H1 (cell line): ENCODE measurements at regions not wholly inside any gene's neighbourhood (a gene's known extent, or its start where the extent isn't known, plus 50 kb on each side); places are given as distances from the start of the nearest gene placed in this dataset.

Experiments
- CTCF ChIA-PET: fragments of 300-600 bp; sonication (Branson Sonifier 250); formaldehyde crosslinking; loops from one replicate; lab custom pipeline; 2021; ENCODE audit not compliant: partially characterized antibody; lab: Charles Lee
- POLR2A ChIA-PET: fragments of 300-600 bp; sonication (Branson Sonifier 250); formaldehyde crosslinking; loops from one replicate; lab custom pipeline; 2021; ENCODE audit warnings: inconsistent platforms; ENCODE audit not compliant: partially characterized antibody; lab: Charles Lee
- DNase-seq, 2 experiments: peaks; one replicate each; pipeline versions ENCODE4 v3.0.0 to v3.0.0-alpha.2; 2010 to 2022; ENCODE audit warnings: low spot score in 2 of 2, low read depth in 1 of 2, mixed read lengths in 1 of 2
- FAIRE-seq: peaks from 2 replicates; lab custom pipeline; 2011; peaks lifted over from hg19 to GRCh38; lab: Jason Lieb, UNC
- H2AFZ ChIP-seq: 2 replicates; pipeline ENCODE4 v1.8.1; 2012; ENCODE audit warnings: low read length, inconsistent platforms
- H2AK5ac ChIP-seq: 2 replicates; pipeline ENCODE4 v1.6.1; 2013; ENCODE audit warnings: low read depth, low read length
- H2BK120ac ChIP-seq: replicated peaks from 2 replicates; pipeline ENCODE3; 2013; ENCODE audit warnings: low read depth, low read length, inconsistent platforms
- H2BK12ac ChIP-seq: 2 replicates; pipeline ENCODE4 v1.6.1; 2013; ENCODE audit warnings: low read depth, low read length
- H2BK15ac ChIP-seq: 2 replicates; pipeline ENCODE4 v1.6.1; 2013; ENCODE audit warnings: low read length
- H2BK20ac ChIP-seq: 2 replicates; pipeline ENCODE4 v1.6.1; 2013; ENCODE audit warnings: low read length
- H2BK5ac ChIP-seq: 2 replicates; pipeline ENCODE4 v1.6.1; 2013; ENCODE audit warnings: low read depth, low read length
- H3K14ac ChIP-seq: 2 replicates; pipeline ENCODE4 v1.6.1; 2013; ENCODE audit warnings: inconsistent platforms; ENCODE audit not compliant: insufficient read length
- H3K18ac ChIP-seq: 2 replicates; pipeline ENCODE4 v1.6.1; 2013; ENCODE audit warnings: low read length; ENCODE audit errors: extremely low read depth
- H3K23ac ChIP-seq: 2 replicates; pipeline ENCODE4 v1.6.1; 2013; ENCODE audit warnings: inconsistent platforms; ENCODE audit not compliant: insufficient read length
- H3K23me2 ChIP-seq: 2 replicates; pipeline ENCODE4 v1.6.1; 2013; ENCODE audit warnings: low read depth, low read length
- H3K27ac ChIP-seq: 2 replicates; pipeline ENCODE4 v1.6.1; 2011; ENCODE audit warnings: low read depth, low read length, inconsistent platforms
- H3K27me3 ChIP-seq, 4 experiments: replicated peaks in 1 of 4; 1 replicate in 1 of 4; 2 replicates in 3 of 4; pipeline versions ENCODE4 v1.6.1 to v1.8.1; 2011 to 2013; ENCODE audit warnings: low read length in 3 of 4, mild to moderate bottlenecking in 3 of 4, inconsistent platforms in 2 of 4, mixed read lengths in 2 of 4, moderate library complexity in 1 of 4; ENCODE audit not compliant: control insufficient read depth in 3 of 4, insufficient read depth in 3 of 4; ENCODE audit errors: extremely low read depth in 1 of 4
- H3K36me3 ChIP-seq, 4 experiments: 2 replicates each; pipeline versions ENCODE4 v1.6.1 to v1.8.1; 2011 to 2013; ENCODE audit warnings: mild to moderate bottlenecking in 4 of 4, low read length in 3 of 4, moderate library complexity in 2 of 4, control low read depth in 1 of 4, inconsistent platforms in 1 of 4; ENCODE audit not compliant: insufficient read depth in 4 of 4, control insufficient read depth in 2 of 4
- H3K4ac ChIP-seq: replicated peaks from 2 replicates; pipeline ENCODE3; 2013; ENCODE audit warnings: low read length, low read depth, mixed read lengths, inconsistent platforms; ENCODE audit not compliant: insufficient read length
- H3K4me1 ChIP-seq, 4 experiments: replicated peaks in 1 of 4; 1 replicate in 1 of 4; 2 replicates in 3 of 4; pipeline versions ENCODE4 v1.6.1 to v1.8.1; 2011 to 2013; ENCODE audit warnings: low read length in 3 of 4, inconsistent platforms in 2 of 4, mixed read lengths in 1 of 4; ENCODE audit not compliant: insufficient read depth in 4 of 4, control insufficient read depth in 3 of 4
- H3K4me2 ChIP-seq, 2 experiments: 2 replicates each; pipeline versions ENCODE4 v1.6.1 to v1.8.1; 2011 to 2013; ENCODE audit warnings: low read depth in 2 of 2, low read length in 2 of 2, control low read depth in 1 of 2, inconsistent platforms in 1 of 2, mild to moderate bottlenecking in 1 of 2; ENCODE audit not compliant: insufficient read depth in 1 of 2
- H3K4me3 ChIP-seq, 4 experiments: fragments of 200-600, 300-600 bp in 1 of 4; sonication (generic), shearing (Covaris generic), sonication (Bioruptor Twin) in 1 of 4; 2 replicates each; pipeline versions ENCODE4 v1.5.1 to v1.8.1; 2011 to 2016; ENCODE audit warnings: low read length in 4 of 4, low read depth in 3 of 4, control low read depth in 2 of 4, inconsistent platforms in 2 of 4, mild to moderate bottlenecking in 2 of 4, mixed read lengths in 1 of 4, moderate library complexity in 1 of 4; ENCODE audit not compliant: insufficient read depth in 2 of 4; ENCODE audit errors: extremely low read depth in 1 of 4
- H3K56ac ChIP-seq: replicated peaks from 2 replicates; pipeline ENCODE3; 2013; ENCODE audit warnings: low read depth, mild to moderate bottlenecking, mixed read lengths, low read length, inconsistent platforms; ENCODE audit not compliant: insufficient read length
- H3K79me1 ChIP-seq: 2 replicates; pipeline ENCODE4 v1.6.1; 2013; ENCODE audit warnings: low read depth, low read length, control low read depth
- H3K79me2 ChIP-seq, 2 experiments: 2 replicates each; pipeline versions ENCODE4 v1.6.1 to v1.8.1; 2012 to 2013; ENCODE audit warnings: low read length in 2 of 2, mild to moderate bottlenecking in 2 of 2, inconsistent platforms in 1 of 2; ENCODE audit not compliant: insufficient read depth in 2 of 2, control insufficient read depth in 1 of 2
- H3K9ac ChIP-seq, 4 experiments: replicated peaks in 1 of 4; 1 replicate in 1 of 4; 2 replicates in 3 of 4; pipeline versions ENCODE4 v1.6.1 to v1.8.1; 2011 to 2013; ENCODE audit warnings: low read depth in 3 of 4, low read length in 3 of 4, control low read depth in 2 of 4, mild to moderate bottlenecking in 2 of 4, moderate library complexity in 2 of 4, inconsistent platforms in 1 of 4; ENCODE audit errors: extremely low read depth in 1 of 4
- H3K9me3 ChIP-seq, 2 experiments: 2 replicates each; pipeline versions ENCODE4 v1.6.1 to v1.8.1; 2012 to 2013; ENCODE audit warnings: mild to moderate bottlenecking in 2 of 2, moderate library complexity in 2 of 2, control low read depth in 1 of 2, inconsistent platforms in 1 of 2, low read depth in 1 of 2, low read length in 1 of 2, mixed read lengths in 1 of 2; ENCODE audit not compliant: insufficient read depth in 2 of 2
- H4K20me1 ChIP-seq, 2 experiments: replicated peaks in 1 of 2; 2 replicates each; pipeline versions ENCODE3 to v1.8.1; 2011 to 2013; ENCODE audit warnings: inconsistent platforms in 2 of 2, low read length in 2 of 2, mild to moderate bottlenecking in 1 of 2; ENCODE audit not compliant: insufficient read depth in 2 of 2, control insufficient read depth in 1 of 2
- H4K5ac ChIP-seq: 2 replicates; pipeline ENCODE4 v1.6.1; 2013; ENCODE audit warnings: low read length, low read depth, mixed read lengths, inconsistent platforms; ENCODE audit not compliant: insufficient read length
- H4K8ac ChIP-seq: 2 replicates; pipeline ENCODE4 v1.8.0; 2013; ENCODE audit warnings: mild to moderate bottlenecking, moderate library complexity, low read length, inconsistent platforms; ENCODE audit not compliant: insufficient read depth; ENCODE audit errors: extremely low read depth
- H4K91ac ChIP-seq: replicated peaks from 2 replicates; pipeline ENCODE3; 2013; ENCODE audit warnings: low read length, mixed read lengths, inconsistent platforms; ENCODE audit not compliant: insufficient read length
- WGBS, 2 experiments: shearing (Covaris generic) in 1 of 2; methylation state at CpG; one replicate each; pipeline versions ENCODE4 v1.1.6 to v1.1.7; 2013 to 2015; ENCODE audit warnings: low lambda C conversion rate in 2 of 2, mixed read lengths in 2 of 2, inconsistent platforms in 1 of 2, low coverage in 1 of 2, missing lambda C conversion rate in 1 of 2; ENCODE audit not compliant: insufficient replicate concordance in 2 of 2, insufficient coverage in 1 of 2, insufficient read length in 1 of 2; ENCODE audit errors: extremely low coverage in 1 of 2, missing lambda C conversion rate in 1 of 2; 5-methylcytosine and 5-hydroxymethylcytosine counted together
- TF ChIP-seq, protein P1 (sequence below): IDR thresholded peaks from 2 replicates; pipeline ENCODE4 v1.6.1; 2012; ENCODE audit warnings: inconsistent platforms
- TF ChIP-seq, protein P2 (sequence below): IDR thresholded peaks from 2 replicates; pipeline ENCODE4 v1.6.1; 2011; ENCODE audit warnings: low read depth, mild to moderate bottlenecking, low read length; ENCODE audit not compliant: insufficient read depth

DNA sequence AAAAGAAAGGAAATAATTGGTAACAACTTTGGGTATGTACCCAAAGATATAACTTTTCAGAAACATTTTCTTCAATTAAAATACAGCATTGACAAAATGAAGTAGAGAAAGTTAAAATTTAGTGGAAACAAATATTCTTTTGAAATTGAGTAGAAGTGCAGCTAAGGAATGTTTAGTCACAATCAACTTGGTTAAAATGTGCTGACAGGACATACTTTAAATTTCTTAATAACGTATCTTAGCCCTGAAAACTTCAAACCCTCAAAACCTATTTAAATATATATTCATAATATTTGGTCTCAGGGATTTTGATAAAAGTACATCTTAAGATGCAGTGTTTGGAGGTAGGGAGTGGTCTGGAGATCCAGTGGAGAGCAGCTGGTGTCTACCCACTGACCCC lies 240.8 kb downstream of the DKK2 start:
- Histone ChIP-seq H3K9ac (no peak overlapping the region), H3K18ac (no peak overlapping the region), H3K9me3 (no peaks in the 10 kb centered on the region), H3K27ac (no peak overlapping the region), H4K91ac (no peak overlapping the region), H2AFZ (no peak overlapping the region), H3K79me1 (no peaks in the 10 kb centered on the region), H3K23me2 (no peaks in the 10 kb centered on the region), H3K27me3 (no peaks in the 10 kb centered on the region), H3K14ac (no peak overlapping the region), H2BK120ac (no peak overlapping the region), H3K4me3 (no peak overlapping the region), H3K56ac (no peak overlapping the region), H4K5ac (no peak overlapping the region), H4K20me1 (no peaks in the 10 kb centered on the region), H2BK12ac (no peak overlapping the region), H2BK20ac (no peak overlapping the region), H2BK5ac (no peak overlapping the region), H3K4me1 (no peaks in the 10 kb centered on the region), H3K4me2 (no peak overlapping the region), H3K79me2 (no peaks in the 10 kb centered on the region), H4K8ac (no peak overlapping the region), H3K36me3 (no peaks in the 10 kb centered on the region), H3K23ac (no peak overlapping the region), H2AK5ac (no peak overlapping the region), H3K4ac (no peak overlapping the region), H2BK15ac (no peak overlapping the region)
- CTCF ChIA-PET: interaction anchor here (0.6 kb wide), 1 partner anchor 1268 kb away, joined by 3 read pairs; no protein-coding TSS in a partner anchor
- no peak for DNase-seq
- POLR2A ChIA-PET: no interaction called here
- TF ChIP-seq, protein P1, sequence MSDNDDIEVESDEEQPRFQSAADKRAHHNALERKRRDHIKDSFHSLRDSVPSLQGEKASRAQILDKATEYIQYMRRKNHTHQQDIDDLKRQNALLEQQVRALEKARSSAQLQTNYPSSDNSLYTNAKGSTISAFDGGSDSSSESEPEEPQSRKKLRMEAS: no peak
- TF ChIP-seq, protein P2, sequence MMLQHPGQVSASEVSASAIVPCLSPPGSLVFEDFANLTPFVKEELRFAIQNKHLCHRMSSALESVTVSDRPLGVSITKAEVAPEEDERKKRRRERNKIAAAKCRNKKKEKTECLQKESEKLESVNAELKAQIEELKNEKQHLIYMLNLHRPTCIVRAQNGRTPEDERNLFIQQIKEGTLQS: no peak
- WGBS, 2 experiments: 85% methylated on average over 1 of the region's 1 CpG; no CpG with 5 or more reads in 1 of the 2 experiments
- FAIRE-seq: no peak
